GM12878 (cell line): ENCODE measurements at regions not wholly inside any gene's neighbourhood (a gene's known extent, or its start where the extent isn't known, plus 50 kb on each side); places are given as distances from the start of the nearest gene placed in this dataset.

Experiments
- ATF3 ChIP-seq: IDR thresholded peaks from 2 replicates; pipeline ENCODE4 v1.6.1; 2011; ENCODE audit warnings: low read depth, mild to moderate bottlenecking, low read length, moderate library complexity, borderline replicate concordance; ENCODE audit errors: extremely low read depth
- CEBPB ChIP-seq, 2 experiments: fragments of 150-350 bp in 1 of 2; IDR thresholded peaks; 2 replicates each; pipeline ENCODE4 v1.6.1; 2012 to 2014; ENCODE audit warnings: low read depth in 2 of 2, low read length in 2 of 2, borderline replicate concordance in 1 of 2, inconsistent platforms in 1 of 2
- EZH2 ChIP-seq: IDR thresholded peaks from 2 replicates; pipeline ENCODE4 v1.6.1; 2012; ENCODE audit warnings: low read depth, mild to moderate bottlenecking, control low read depth, inconsistent platforms, low read length, borderline replicate concordance; ENCODE audit not compliant: control insufficient read depth
- MAX ChIP-seq: IDR thresholded peaks from 2 replicates; pipeline ENCODE4 v1.6.1; 2012; ENCODE audit warnings: low read depth, low read length, improper control_type of control experiment
- POLR2A ChIP-seq: IDR thresholded peaks from 2 replicates; pipeline ENCODE4 v1.6.1; 2011; ENCODE audit warnings: low read depth, mild to moderate bottlenecking, low read length
- SMARCA5 ChIP-seq: fragments of 450-650 bp; IDR thresholded peaks from 2 replicates; pipeline ENCODE4 v1.6.1; 2017; ENCODE audit warnings: mild to moderate bottlenecking
- TCF12 ChIP-seq: IDR thresholded peaks from 2 replicates; pipeline ENCODE4 v1.6.1; 2011; ENCODE audit warnings: low read depth, mild to moderate bottlenecking, low read length
- ZZZ3 ChIP-seq: IDR thresholded peaks from 2 replicates; pipeline ENCODE4 v1.6.1; 2011; ENCODE audit warnings: low read depth; ENCODE audit not compliant: control insufficient read depth, insufficient read length

GRCh38 chr13:71015021-71015420, 852.0 kb downstream of the DACH1 start:
- TF ChIP-seq CEBPB (IDR thresholded peaks at IDR 0.05; ENCODE audit: borderline replicate concordance in 1 of 2, low read depth in 2 of 2, low read length in 2 of 2) (no peak), POLR2A (no peak), ZZZ3 (no peak), MAX (no peak), TCF12 (no peak), SMARCA5 (no peak), EZH2 (no peak), ATF3 (no peak)
